GM10266 (cell line): ENCODE measurements at regions not wholly inside any gene's neighbourhood (a gene's known extent, or its start where the extent isn't known, plus 50 kb on each side); places are given as distances from the start of the nearest gene placed in this dataset.

Source experiments
- DNase-seq: peaks from one replicate; pipeline ENCODE4 v3.0.0; 2012; ENCODE audit errors: extremely low spot score
- CTCF ChIP-seq: IDR thresholded peaks from 2 replicates; pipeline ENCODE4 v1.5.1; 2012; ENCODE audit warnings: mild to moderate bottlenecking, low read depth; ENCODE audit not compliant: control insufficient read depth, insufficient read depth; ENCODE audit errors: missing control alignments

- no peak for DNase-seq
- no peak for TF ChIP-seq CTCF
Measured at GRCh38 chr18:39753178-39753577, 2187.6 kb upstream of the CELF4 start.

GRCh38 chr18:39752351-39752750 lies 2186.8 kb upstream of the CELF4 start:
- no peak for TF ChIP-seq CTCF
- DNase-seq = no peak

GRCh38 chr18:39751921-39752320 lies 2186.3 kb upstream of the CELF4 start:
- no peak for DNase-seq
- no peak for TF ChIP-seq CTCF

GRCh38 chr18:39751161-39751560 lies 2185.6 kb upstream of the CELF4 start:
- TF ChIP-seq CTCF = no peak
- no peak for DNase-seq

- no peak for TF ChIP-seq CTCF
- DNase-seq = no peak
Measured at GRCh38 chr18:39749154-39749553, 2183.6 kb upstream of the CELF4 start.

- DNase-seq = no peak
- no peak for TF ChIP-seq CTCF
Measured at GRCh38 chr18:39748727-39749126, 2183.1 kb upstream of the CELF4 start.

- TF ChIP-seq CTCF = no peak
- no peak for DNase-seq
Measured at GRCh38 chr18:39746201-39746600, 2180.6 kb upstream of the CELF4 start.
